PC-9 (cell line): ENCODE measurements at regions not wholly inside any gene's neighbourhood (a gene's known extent, or its start where the extent isn't known, plus 50 kb on each side); places are given as distances from the start of the nearest gene placed in this dataset.

Experiments
- BruUV-seq: library from RNA; stranded (reverse); fragments of 400-500 nt; replicated peaks from 2 replicates; lab custom pipeline; 2021; lab: Mats Ljungman, UMichigan
- CTCF ChIA-PET: fragments of 300-600 bp; sonication (Branson Sonifier 250); formaldehyde crosslinking; loops from one replicate; lab custom pipeline; 2022; ENCODE audit warnings: antibody characterized with exemption; lab: Charles Lee
- POLR2A ChIA-PET: fragments of 300-600 bp; sonication (Branson Sonifier 250); formaldehyde crosslinking; loops from one replicate; lab custom pipeline; 2022; ENCODE audit warnings: antibody characterized with exemption; ENCODE audit not compliant: unreplicated experiment; lab: Charles Lee
- DNase-seq, 2 experiments: peaks; one replicate each; pipeline versions ENCODE4 v3.0.0 to v3.0.0-alpha.2; 2015 to 2022; ENCODE audit warnings: mixed read lengths in 1 of 2
- H2AFZ ChIP-seq: fragments of 200-600 bp; sonication (generic); 2 replicates; pipeline ENCODE4 v1.8.1; 2017; ENCODE audit warnings: antibody characterized with exemption
- H3F3A ChIP-seq: fragments of 200-600 bp; sonication (generic); 2 replicates; pipeline ENCODE4 v1.8.1; 2017; ENCODE audit warnings: antibody characterized with exemption, mild to moderate bottlenecking, low read depth; ENCODE audit not compliant: insufficient read depth
- H3K27ac ChIP-seq: fragments of 200-600 bp; sonication (generic); 2 replicates; pipeline ENCODE4 v1.6.1; 2016; ENCODE audit warnings: mixed run types
- H3K27me3 ChIP-seq: fragments of 200-600 bp; sonication (generic); 2 replicates; pipeline ENCODE4 v1.6.1; 2016; ENCODE audit warnings: low read depth, mixed run types; ENCODE audit not compliant: insufficient read depth
- H3K36me3 ChIP-seq: fragments of 200-600 bp; sonication (generic); 2 replicates; pipeline ENCODE4 v1.6.1; 2016; ENCODE audit warnings: low read depth, mixed run types
- H3K4me1 ChIP-seq: fragments of 200-600 bp; sonication (generic); replicated peaks from 2 replicates; pipeline ENCODE4 v1.6.1; 2016; ENCODE audit warnings: mixed run types; ENCODE audit not compliant: insufficient read depth
- H3K4me2 ChIP-seq: fragments of 200-600 bp; sonication (generic); 2 replicates; pipeline ENCODE4 v1.6.1; 2017; ENCODE audit warnings: mixed run types
- H3K4me3 ChIP-seq: fragments of 200-600 bp; sonication (generic); 2 replicates; pipeline ENCODE4 v1.6.1; 2016; ENCODE audit warnings: mixed run types
- H3K79me2 ChIP-seq: fragments of 200-600 bp; sonication (generic); 2 replicates; pipeline ENCODE4 v1.6.1; 2017; ENCODE audit warnings: low read depth, mixed run types
- H3K9me2 ChIP-seq: fragments of 200-600 bp; sonication (generic); 2 replicates; pipeline ENCODE4 v1.8.1; 2017; ENCODE audit warnings: mild to moderate bottlenecking; ENCODE audit not compliant: insufficient read depth
- H3K9me3 ChIP-seq: fragments of 200-600 bp; sonication (generic); 2 replicates; pipeline ENCODE4 v1.8.1; 2016; ENCODE audit warnings: low read depth; ENCODE audit not compliant: insufficient read depth
- H4K20me1 ChIP-seq: fragments of 200-600 bp; sonication (generic); 2 replicates; pipeline ENCODE4 v1.8.1; 2017; ENCODE audit not compliant: insufficient read depth
- EZH2 ChIP-seq: fragments of 200-600 bp; sonication (generic); IDR thresholded peaks from 2 replicates; pipeline ENCODE4 v1.8.0; 2017; ENCODE audit warnings: antibody characterized with exemption, low read depth
- intact Hi-C: fragments of 100-400 bp; cut with micrococcal nuclease; formaldehyde crosslinking; loops from one replicate; pipeline ENCODE4 v1.10.0; 2022; ENCODE audit not compliant: unreplicated experiment
- TF ChIP-seq, protein P1 (sequence below): fragments of 200-600 bp; sonication (generic); conservative IDR thresholded peaks from 2 replicates; pipeline ENCODE4 v1.6.1; 2017; ENCODE audit warnings: mixed run types, antibody characterized with exemption, mild to moderate bottlenecking, moderate library complexity

DNA sequence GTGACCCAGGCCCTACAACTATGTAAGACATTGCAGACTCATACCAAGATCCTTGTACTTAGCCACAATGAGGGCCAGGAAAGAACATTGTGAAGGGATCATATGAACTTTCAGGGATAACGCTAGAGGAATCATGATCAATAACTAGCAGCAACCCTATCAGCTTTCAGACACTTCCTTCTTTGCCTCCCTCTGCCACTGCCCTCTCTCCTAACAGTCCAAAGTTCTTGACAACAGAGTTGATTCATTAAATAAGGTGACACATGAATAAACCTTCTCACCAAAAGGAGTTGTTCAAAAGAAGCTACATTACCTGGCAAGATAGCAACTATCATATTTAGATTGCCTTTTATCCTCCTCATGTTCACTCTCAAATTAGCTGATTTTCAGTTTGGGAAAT is 272.2 kb upstream of the DACH1 start:
- DNase-seq: no peak
- H3F3A ChIP-seq: no peaks in the 10 kb centered on the region

DNA sequence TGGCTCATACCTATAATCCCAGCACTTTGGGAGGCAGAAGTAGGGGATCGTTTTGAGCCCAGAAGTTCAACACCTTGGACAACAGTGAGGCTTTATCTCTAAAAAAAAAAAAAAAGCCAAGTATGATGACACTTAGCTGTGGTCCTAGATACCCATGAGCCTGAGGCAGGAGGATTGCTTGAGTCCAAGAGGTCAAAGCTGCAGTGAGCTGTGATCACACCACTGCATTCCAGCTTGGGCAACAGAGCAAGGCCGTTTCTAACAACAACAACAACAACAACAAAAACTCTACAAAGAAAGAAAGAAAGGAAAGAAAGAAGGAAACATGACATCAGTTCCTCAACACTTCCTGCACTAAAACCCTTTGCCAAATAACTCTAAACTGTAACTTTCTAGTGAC is 265.1 kb upstream of the DACH1 start:
- H3K27ac ChIP-seq: no peak overlapping the region
- no peaks in the 10 kb centered on the region for H3K4me1 ChIP-seq
- no peak overlapping the region for H3K4me3 ChIP-seq
- BruUV-seq: no TSS peak
- intact Hi-C loops: no loop called here
- no peak overlapping the region for H2AFZ ChIP-seq
- no peaks in the 10 kb centered on the region for H3K36me3 ChIP-seq
- H3K9me2 ChIP-seq: no peaks in the 10 kb centered on the region
- no peak overlapping the region for H3K4me2 ChIP-seq
- H3K9me3 ChIP-seq: no peaks in the 10 kb centered on the region
- no peak for TF ChIP-seq EZH2
- TF ChIP-seq, protein P1, sequence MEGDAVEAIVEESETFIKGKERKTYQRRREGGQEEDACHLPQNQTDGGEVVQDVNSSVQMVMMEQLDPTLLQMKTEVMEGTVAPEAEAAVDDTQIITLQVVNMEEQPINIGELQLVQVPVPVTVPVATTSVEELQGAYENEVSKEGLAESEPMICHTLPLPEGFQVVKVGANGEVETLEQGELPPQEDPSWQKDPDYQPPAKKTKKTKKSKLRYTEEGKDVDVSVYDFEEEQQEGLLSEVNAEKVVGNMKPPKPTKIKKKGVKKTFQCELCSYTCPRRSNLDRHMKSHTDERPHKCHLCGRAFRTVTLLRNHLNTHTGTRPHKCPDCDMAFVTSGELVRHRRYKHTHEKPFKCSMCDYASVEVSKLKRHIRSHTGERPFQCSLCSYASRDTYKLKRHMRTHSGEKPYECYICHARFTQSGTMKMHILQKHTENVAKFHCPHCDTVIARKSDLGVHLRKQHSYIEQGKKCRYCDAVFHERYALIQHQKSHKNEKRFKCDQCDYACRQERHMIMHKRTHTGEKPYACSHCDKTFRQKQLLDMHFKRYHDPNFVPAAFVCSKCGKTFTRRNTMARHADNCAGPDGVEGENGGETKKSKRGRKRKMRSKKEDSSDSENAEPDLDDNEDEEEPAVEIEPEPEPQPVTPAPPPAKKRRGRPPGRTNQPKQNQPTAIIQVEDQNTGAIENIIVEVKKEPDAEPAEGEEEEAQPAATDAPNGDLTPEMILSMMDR: no peak
- no peak for DNase-seq
- no peaks in the 10 kb centered on the region for H3K79me2 ChIP-seq
- H3F3A ChIP-seq: no peaks in the 10 kb centered on the region
- no peaks in the 10 kb centered on the region for H4K20me1 ChIP-seq
- H3K27me3 ChIP-seq: no peaks in the 10 kb centered on the region
- ChIA-PET POLR2A (interaction anchor here (0.6 kb wide), 1 partner anchor 130 kb away, joined by 3 read pairs; no protein-coding TSS in a partner anchor), CTCF (no interaction called here)

More for the DNA sequence above, 272.2 kb upstream of the DACH1 start:
- Histone ChIP-seq H3K79me2 (no peaks in the 10 kb centered on the region), H3K4me2 (no peak overlapping the region), H3K9me2 (no peaks in the 10 kb centered on the region), H3K27ac (no peak overlapping the region), H3K27me3 (no peaks in the 10 kb centered on the region), H2AFZ (no peak overlapping the region), H3K9me3 (no peaks in the 10 kb centered on the region), H4K20me1 (no peaks in the 10 kb centered on the region), H3K36me3 (no peaks in the 10 kb centered on the region), H3K4me1 (no peaks in the 10 kb centered on the region), H3K4me3 (no peak overlapping the region)
- CTCF ChIA-PET: no interaction called here
- BruUV-seq: no TSS peak
- TF ChIP-seq, protein P1: no peak
- no peak for TF ChIP-seq EZH2
- POLR2A ChIA-PET: no interaction called here
- intact Hi-C loops: no loop called here

DNA sequence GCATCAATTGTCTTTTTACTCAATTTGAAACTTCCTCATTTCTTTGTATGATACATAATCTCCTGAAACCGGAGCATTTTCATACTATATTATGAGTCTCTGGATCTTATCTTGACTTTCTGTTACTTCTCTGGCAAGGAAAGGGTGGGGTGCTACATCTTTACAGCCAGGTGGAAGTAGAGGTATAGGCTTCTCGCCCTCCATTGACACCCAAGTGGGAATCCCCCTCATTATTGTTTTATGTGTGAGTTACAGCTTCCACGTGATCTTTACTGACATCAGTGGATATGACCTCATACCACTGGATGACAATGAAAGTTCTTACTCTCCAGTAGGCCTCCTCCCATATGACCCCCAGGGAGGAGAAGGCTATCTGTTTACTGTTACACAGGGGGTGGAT is 262.1 kb upstream of the DACH1 start:
- CTCF ChIA-PET: no interaction called here
- TF ChIP-seq, protein P1: no peak
- no peak for TF ChIP-seq EZH2
- POLR2A ChIA-PET: no interaction called here

More for the DNA sequence above, 262.1 kb upstream of the DACH1 start:
- intact Hi-C loops: no loop called here
- Histone ChIP-seq H3K4me3 (no peak overlapping the region), H3F3A (no peaks in the 10 kb centered on the region), H4K20me1 (no peaks in the 10 kb centered on the region), H3K4me2 (no peak overlapping the region), H3K4me1 (no peaks in the 10 kb centered on the region), H3K27ac (no peak overlapping the region), H3K36me3 (no peaks in the 10 kb centered on the region), H3K9me3 (no peaks in the 10 kb centered on the region), H3K27me3 (no peaks in the 10 kb centered on the region), H3K9me2 (no peaks in the 10 kb centered on the region), H2AFZ (no peak overlapping the region), H3K79me2 (no peaks in the 10 kb centered on the region)
- BruUV-seq: no TSS peak
- no peak for DNase-seq
